SH-SY5Y (cell line): ENCODE measurements at regions not wholly inside any gene's neighbourhood (a gene's known extent, or its start where the extent isn't known, plus 50 kb on each side); places are given as distances from the start of the nearest gene placed in this dataset.

ENCODE experiments used
- GATA2 ChIP-seq: IDR thresholded peaks from 2 replicates; pipeline ENCODE4 v1.6.1; 2011; ENCODE audit warnings: mild to moderate bottlenecking, low read depth, low read length
- GATA3 ChIP-seq: IDR thresholded peaks from 2 replicates; pipeline ENCODE4 v1.6.1; 2011; ENCODE audit warnings: low read depth, mild to moderate bottlenecking, low read length, moderate library complexity

- TF ChIP-seq GATA3, result no peak
- no peak for TF ChIP-seq GATA2
These were observed 115.6 kb upstream of the KLF14 start for GRCh38 chr7:130849604-130850003.
